NCI-H345 treated with DMSO at 0.1 percent for 48 hours (cell line): ENCODE measurements at regions not wholly inside any gene's neighbourhood (a gene's known extent, or its start where the extent isn't known, plus 50 kb on each side); places are given as distances from the start of the nearest gene placed in this dataset.
"Not testable (repeated sequence)": the region's sequence is repeated elsewhere in the genome, so short reads cannot be mapped to it uniquely, and the experiment has no call there.

Experiments used
- DNase-seq: peaks from one replicate; lab custom pipeline; 2025; ENCODE audit not compliant: unreplicated experiment; lab: John Stamatoyannopoulos, UW

DNA sequence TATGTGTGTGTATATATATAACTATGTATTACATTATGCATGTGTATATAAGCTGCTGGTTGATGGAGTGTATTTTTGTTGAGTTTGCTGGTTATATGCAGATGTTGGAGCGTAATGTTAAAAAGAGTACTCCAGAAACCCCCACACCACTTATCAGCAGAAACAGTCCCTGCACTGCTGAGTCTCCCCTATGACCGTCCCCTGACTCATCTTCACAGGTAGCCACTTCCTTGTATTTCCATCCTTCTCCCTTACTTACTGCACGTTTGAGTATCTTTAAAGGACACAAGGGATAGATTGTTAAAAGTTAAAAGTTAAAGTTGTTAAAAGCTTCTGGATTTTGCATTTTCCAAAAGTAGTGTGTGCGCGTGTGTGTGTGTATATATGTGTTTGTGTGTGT, 853.9 kb upstream of the EEF2KMT start:
- DNase-seq, result no peak

DNA sequence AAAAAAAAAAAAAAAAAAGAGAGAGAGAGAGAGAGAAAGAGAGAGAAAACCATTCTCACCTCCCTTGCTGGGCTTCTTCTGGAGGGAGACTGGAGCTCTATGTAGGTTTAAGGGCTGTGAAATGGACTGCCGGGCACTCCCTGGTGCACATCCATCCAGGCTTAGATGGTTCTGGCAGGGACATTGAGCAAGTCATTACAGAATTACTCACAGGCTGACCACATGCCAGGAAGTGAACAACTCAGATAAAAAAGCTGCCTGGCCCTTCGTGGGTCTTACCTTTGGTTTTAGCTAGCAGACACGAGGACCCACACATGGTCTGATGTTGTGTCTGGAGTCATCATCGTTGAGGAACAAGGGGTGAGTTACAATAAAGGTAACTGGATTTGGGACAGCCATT, 847.4 kb upstream of the EEF2KMT start:
- DNase-seq, result no peak

DNA sequence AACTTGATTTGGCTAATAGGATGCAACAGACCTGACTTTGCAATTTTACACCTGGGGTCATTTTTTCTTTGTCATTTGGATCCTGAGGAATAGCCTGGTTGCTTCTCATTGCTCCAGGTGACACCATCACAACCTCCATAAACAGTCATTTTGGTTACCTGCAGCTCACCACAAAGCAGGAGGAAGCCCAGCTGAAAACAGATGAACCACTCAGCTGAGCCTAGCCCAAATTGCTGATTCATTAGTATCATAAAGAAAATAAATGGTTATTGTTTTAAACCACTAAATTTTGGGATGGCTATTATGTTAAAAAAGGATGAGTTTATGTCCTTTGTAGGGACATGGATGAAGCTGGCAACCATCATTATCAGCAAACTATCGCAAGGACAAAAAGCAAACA, 841.0 kb upstream of the EEF2KMT start:
- no peak for DNase-seq

DNA sequence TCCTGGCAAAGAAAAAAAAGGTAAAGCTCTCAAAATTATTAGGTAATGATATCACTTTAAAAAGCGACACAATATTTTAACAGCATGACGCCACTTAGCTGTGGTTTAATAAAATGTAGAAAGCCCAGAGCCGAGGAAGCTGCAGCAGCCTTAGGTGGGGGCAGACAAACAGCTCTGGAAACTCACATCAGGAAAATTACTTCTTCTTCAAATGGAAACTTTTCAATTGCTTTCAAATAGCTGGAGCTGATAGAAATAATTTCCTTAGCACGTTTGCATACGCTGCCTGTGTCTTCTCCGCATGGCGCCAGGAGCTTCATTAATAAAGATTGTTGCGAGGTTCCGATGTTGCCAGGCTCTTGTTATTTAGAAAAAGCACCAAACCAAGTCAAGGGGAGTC, 835.3 kb upstream of the EEF2KMT start:
- no peak for DNase-seq

DNA sequence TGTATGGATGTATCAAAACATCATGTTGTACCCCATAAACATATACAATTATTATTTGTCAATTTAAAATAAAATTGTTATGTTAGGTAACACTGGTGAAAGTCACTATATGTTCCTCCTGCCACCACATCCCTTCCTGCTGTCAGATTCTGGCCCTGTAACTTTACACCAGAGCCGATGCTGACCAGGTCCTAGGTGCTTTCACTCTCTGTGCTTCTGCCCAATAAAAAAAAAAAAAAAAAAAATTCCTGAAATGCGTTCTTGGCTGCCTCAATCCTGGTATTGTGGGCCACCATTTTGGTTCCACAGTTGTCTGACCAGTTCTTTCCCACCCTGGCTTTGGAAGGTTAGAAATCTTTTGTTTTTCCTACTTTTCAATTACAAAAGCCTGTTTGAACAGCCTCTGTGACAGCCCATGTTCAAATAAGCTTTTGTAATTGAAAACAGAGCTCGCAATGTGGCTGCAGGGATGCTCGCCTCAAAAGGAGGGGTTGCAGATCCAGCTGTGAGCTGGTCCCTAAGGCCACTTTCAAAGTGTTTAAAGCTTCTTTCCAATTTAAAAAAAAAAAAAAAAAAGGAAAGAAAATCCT, 831.0 kb upstream of the EEF2KMT start:
- no peak for DNase-seq

DNA sequence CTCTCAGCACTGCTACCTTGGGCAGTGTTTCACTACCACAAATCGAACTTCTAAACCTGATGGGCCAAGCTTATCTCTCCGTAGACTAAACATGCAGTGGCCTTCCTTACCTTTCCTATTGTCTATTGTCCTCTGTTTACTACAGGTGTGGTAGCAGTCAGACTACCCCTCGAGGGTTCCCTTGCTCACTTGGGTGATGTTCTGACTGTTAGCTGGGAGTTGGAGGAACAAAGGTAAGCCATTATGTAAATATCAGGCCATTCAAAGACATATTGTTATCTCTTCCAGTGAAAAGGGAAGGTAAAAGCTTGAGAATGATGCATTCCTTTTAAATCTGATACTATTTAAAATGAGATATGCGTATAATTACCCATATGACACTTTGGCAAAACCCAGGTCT, 828.3 kb upstream of the EEF2KMT start:
- DNase-seq, result no peak

DNA sequence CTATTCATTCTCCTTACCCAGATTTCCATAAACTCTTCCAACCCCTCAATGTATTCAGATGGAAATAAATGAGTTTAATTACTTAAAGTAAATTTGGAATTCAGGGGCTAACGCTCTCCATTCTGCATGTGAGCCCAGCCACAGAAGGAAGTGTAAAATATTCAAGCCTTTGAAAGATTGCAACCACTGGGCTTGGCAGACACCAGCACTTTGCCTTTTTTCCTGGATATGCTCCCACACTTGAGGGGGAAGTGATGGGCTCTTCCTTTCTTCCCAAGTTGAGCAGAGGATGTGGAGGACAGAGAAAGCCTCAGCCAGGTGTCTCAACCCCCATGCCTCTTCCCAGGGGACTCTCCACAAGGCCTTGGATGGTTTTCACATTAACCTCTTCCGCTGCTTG, 825.1 kb upstream of the EEF2KMT start:
- DNase-seq, result no peak

DNA sequence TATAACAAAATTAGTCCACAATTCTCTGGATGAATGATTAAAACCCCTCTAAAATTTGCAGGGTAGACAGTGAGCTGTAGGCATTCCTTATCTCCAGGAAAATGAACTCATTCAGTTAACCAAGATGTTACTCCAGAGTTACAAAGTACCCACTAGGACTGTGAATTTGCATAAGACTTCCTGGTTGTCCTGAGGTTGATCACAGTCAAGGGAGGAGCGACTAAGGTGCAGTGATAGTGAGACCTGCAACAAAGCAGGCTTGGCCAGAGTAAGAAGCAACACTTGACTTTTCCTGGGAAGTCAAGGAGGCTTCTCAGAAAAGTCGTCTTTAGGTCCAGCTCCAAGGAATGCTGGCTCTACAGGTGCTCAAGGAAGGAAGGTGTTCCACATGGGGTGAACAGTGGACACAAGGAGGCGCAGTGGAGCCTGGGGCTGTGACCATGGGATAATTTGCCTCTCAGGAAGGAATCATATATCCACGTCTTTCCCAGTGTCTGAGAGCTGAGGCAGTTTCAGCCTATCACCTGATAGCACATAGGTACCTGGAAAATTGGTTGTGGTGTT, 821.1 kb upstream of the EEF2KMT start:
- no peak for DNase-seq

DNA sequence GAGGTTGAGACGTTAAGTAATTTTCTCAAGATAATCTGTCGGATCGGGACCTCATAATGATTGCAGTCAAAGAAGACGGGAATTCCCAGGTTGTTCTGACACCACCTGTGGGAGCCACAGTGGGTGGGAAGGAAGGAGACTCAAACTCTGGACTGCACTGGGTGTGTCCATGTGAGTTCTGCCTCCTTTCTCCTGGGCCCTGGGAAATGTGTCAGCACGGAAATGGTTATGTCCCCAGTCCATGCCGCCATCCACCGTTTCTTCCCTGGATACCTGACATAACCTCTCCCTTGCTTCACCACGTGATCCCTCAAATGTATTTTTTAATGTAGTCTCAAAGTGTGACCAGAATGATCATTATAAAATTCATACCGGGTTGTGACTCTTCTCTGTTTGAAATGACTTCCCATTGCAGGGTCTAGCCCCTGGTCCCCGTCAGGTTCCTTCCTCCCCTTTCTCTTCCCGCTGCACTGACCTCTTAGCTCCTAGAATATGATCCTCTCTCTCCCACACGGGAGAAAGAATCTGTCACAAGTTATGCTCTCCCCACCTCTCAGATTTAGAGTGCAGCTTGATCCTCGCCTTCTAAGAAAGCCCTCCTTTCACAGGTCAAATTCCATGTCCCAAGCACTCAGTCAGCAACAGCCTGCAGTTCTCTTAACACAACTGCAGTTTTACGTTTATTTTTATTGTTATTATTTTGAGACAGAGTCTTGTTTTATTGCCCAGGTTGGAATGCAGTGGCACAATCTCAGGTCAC, 820.0 kb upstream of the EEF2KMT start:
- no peak for DNase-seq

DNA sequence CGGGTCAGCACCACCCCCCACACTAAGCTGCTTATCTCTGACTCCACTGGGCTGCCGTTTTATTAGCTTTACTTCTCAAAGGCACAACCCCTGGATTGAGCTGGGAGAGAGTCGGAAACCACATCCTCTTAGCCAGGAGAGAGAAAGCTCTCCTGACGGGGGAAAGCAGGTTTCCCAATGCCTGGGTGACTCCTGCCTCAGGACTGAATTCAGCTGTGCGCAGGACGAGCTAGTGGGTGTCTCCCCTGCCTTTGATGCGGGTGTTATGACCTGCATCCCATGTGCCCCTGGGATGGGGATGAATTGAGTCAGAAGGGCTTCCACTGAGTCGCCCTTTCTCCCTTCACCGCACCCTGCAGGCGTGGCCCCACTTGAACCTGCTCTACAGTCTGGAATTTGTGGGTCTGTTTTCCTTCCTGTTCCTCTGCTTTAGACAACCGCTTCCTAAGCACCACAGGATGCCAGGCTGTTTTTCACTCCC, 819.2 kb upstream of the EEF2KMT start:
- DNase-seq, result no peak

DNA sequence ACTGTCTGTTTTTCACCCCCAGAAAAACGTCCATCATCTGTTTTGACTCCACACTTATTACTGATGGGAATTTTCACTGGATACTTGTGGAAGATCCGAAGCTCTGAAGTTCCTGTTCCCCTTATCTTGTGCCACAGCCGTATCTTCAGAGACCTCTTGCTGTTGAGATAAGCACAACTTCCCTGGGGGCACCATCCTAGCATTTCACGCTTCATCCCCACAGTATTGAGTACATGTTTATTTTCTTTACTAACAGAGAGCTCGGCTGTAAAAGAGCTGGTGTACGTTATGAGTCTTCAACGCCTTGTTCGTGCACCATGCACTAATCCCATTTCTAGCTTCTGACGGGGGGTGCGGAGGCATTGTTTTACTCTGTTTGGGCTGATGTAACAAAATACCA, 813.6 kb upstream of the EEF2KMT start:
- DNase-seq, result no peak

DNA sequence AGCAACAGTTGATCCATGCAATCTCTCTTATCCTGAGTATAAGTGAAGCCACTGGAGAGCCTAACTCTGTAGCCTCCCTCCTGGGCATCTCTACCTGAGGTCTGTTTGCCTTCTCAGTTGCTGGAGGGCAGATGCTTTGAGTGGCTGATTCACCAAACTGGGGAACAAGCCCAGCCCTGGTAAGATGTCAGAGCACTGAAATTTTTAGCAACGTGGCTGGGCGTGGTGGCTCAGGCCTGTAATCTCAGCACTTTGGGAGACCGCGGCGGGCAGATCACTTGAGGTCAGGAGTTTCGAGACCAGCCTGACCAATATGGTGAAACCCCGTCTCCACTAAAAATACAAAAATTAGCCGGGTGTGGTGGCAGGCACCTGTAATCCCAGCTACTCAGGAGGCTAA, 812.0 kb upstream of the EEF2KMT start:
- DNase-seq, result not testable (repeated sequence)

DNA sequence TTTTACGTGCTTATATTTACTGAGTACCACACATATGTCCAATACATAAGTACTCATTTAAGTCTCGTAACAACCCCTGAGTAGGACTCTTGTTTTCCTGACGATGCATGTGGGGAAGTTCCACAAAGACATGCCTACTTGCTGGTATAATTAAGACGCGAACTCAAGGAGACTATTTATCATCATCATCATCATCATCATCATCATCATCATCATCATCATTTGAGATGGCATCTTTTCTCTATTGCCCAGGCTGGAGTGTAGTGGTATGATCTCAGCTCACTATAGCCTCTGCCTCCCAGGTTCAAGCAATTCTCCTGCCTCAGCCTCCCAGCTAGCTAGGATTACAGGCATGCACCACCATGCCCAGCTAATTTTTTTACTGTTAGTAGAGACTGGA, 809.9 kb upstream of the EEF2KMT start:
- no peak for DNase-seq

DNA sequence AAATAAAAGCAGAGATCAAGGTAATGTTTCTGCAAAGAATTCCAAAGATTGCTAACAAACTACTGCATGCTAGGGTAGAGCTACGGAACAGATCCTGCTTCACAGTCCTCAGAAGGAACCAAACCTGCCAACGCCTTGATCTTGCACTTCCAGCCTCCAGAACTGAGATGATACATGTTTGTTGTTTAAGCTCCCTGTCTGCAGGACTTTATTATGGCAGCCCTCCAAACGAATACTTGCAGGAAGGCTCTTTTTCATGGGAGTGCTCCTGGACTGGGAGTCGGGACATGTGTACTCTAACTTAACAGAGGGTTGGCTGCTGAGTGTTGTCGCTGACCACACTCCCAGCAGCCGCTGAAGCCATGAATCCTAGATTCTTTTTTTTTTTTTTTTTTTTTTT, 808.8 kb upstream of the EEF2KMT start:
- no peak for DNase-seq

DNA sequence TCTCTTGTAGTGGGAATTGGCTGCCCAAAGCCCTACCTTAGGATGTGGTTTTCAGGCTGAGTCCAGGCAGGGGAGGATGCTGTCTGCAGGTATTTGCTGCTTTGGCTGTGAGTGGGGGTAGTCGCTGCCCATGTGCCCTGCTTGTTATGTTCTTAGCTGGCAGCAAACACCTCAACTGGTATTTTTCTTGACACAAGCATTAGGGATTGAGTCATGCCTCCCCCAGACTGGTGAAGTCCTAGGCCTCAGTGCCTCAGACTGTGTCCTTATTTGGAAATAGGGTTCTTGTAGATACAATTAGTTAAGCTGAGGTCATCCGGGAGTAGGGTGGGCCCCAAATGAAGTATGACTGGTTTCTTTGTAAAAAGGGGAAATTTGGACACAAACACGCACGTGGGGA, 808.3 kb upstream of the EEF2KMT start:
- DNase-seq, result no peak

DNA sequence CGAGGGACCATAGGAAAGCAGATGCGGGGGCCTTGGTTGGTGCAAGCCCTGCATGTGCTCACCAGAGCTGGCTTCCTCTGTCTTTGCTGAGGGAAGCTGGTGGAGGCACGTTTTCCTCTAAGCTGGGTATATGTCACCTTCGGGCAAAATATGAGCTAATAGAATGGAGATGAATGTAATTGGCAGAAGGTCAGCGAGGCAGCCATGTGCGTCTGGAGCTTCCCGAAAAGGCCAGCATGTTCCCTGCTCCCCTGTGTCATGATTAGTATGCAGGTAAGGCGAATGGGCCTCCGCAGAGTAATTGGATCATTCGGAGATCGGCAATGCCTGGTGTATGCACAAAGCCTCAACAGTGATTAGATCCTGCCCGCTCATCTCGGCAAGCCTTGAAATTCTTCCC, 806.2 kb upstream of the EEF2KMT start:
- DNase-seq, result no peak

DNA sequence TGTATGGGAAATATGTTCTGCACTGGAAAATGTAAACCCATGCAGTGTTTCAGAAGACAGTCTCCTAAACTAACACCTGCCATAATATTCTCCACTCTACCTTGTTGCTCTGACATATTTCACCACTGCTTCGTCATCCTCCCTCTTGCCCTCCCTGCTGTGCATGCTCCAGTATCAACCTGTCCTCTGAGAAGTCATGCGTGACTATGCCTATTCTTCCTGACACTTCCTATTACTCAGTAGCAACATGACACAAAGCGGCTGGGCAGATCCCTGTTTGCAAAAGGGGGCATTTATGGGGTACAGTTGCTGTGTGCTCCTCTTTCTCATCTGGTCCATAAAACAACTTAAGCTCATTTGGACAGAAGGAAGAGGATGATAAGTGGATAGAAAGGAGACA, 805.6 kb upstream of the EEF2KMT start:
- no peak for DNase-seq

DNA sequence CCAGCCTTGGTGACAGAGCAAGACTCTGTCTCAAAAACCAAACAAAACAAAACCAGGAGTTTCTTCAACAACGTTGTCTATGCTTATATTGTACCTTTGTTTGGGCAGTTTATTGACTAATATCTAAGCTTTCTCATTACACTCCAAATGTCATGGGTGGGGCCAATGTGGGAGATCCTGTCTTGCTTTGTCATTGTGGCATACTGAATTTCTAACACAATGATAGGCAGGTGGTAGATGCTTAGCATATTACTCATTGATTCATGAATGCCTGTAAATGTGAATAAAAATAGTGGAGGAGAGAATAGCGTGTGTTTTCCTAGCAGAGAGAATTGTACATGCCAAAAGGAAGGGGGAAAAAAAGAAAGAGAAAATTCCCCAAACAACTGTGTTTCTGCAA, 802.5 kb upstream of the EEF2KMT start:
- DNase-seq, result no peak

DNA sequence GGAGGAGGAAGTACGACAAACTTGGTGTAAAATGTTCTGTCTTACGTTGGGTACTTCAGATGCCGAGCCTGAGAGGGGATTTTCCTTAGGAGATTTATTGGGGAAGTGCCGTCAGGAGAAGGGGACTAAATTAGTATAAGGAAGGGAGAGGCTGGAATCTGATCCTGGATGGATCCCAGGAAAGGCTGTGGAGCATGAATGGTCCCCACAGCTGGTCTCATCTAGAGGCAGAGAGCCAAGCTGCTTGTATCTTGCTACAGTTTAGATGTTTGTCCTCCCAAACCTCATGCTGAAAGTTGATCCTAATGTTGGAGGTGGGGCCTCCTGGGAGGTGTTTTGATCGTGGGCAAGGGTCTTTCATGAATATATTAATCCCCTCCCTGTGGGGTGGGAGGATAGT, 798.4 kb upstream of the EEF2KMT start:
- DNase-seq, result no peak

DNA sequence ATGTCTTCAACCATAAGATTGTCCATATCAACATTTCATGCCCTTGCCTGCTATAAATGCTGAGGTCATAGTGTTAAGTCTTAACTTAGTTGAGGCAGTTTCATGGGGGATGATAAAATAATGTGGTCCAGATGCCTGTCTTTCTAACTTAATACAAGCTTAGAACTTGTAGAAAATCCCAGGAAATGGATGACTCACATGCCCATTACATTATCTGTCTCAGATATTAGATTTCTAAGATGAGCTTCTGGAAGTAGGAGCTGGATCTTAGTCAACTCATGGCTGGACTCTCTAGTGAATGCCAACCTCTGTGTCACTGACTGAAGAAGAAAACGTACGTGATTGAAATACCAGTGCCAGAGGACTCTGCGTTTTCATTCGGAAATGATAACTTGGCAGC, 797.5 kb upstream of the EEF2KMT start:
- DNase-seq, result no peak

DNA sequence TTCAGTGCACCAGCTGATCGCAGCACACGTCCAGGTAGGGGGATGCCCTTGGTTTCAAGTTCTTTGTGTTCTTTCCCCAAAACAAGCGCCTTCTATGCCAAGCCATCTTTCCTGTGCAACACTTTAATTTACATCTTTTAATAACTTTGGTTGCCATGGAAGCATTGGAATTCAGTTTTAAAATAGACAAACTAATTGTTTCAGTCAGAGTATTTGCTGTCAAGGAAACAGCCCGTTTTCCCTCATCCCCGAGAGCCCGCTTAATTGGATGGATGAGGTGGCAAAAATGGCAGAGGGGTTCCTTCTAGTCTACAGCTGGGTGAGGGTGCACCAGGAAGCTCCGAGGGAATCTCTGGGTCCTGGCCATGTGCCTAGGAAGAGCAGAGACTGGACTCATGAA, 793.7 kb upstream of the EEF2KMT start:
- DNase-seq, result no peak

DNA sequence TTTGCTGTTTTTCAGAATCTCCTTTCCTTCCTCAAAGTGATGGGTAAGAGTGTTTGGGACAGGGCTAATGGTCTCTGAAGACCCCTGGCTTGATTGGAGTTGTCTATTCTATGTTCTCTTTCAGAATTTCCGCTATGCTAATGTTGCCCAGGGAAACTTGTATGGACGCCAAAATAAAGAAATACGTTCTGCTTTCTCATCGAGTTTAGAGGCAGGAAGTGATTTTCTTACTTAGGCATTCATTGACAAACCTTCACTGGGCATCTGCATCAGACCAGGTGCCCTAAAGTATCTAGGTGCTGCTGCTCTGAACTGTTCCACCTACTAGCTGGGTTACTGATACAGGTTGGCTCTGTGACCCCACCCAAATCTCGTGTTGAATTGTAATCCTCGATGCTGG, 787.9 kb upstream of the EEF2KMT start:
- no peak for DNase-seq

DNA sequence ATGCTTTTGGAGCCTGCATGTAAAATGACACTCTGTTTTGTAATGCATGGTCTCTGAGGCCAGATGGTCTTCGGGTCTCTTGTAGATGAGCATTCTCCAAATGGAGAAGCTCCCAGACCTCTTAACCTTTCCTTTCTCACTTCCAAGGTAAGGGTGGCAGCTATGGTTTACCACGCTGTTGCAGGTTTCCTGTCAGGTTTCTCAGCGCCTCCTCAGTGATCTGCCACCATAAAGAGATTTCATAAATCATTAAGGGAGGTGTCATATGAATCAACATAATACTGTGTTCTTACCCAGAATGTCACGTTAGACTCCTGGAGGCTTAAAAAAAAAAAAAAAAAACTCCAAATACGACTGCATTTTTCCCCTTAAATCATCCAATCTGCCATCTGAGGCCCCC, 787.4 kb upstream of the EEF2KMT start:
- no peak for DNase-seq
